ENCODE measurements at regions not wholly inside any gene's neighbourhood (a gene's known extent, or its start where the extent isn't known, plus 50 kb on each side); places are given as distances from the start of the nearest gene placed in this dataset.

DNA sequence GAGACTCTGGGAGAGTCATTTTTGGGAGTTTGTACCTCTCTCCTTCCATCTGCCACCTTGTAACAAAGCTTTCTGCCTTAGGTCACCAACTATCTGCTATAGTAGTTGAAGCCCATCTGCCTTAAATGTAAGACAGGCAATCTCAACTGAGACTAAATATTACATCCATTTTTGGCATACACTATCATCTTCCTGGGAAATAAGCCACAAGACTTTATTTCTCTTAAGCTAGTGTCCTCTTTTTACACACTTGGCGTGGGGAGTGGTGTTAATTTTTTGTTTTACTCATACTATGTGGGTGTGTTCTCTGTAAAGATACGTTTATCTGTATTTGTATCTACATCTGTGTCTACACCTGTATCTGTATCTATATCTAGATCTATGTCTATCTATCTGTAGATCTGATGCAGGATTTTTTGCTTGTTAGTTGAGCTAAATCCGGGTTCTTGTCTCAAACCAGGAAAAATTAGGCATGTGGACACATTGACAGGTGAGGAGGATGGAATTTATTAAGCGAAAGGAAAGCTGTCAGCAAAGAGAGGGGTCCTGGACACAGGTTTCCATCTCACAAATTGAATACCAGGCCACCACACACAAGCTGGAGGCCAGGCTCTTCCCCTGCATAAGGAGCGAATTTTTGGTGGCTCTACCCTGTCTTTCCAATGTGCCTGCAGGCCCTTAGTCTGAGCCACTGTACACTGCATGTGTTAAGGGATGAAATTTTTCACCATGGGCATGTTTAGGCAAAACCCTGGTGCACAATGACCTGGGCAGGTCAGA, 64.8 kb upstream of the RND3 start:
- TF ChIP-seq, protein P1, sequence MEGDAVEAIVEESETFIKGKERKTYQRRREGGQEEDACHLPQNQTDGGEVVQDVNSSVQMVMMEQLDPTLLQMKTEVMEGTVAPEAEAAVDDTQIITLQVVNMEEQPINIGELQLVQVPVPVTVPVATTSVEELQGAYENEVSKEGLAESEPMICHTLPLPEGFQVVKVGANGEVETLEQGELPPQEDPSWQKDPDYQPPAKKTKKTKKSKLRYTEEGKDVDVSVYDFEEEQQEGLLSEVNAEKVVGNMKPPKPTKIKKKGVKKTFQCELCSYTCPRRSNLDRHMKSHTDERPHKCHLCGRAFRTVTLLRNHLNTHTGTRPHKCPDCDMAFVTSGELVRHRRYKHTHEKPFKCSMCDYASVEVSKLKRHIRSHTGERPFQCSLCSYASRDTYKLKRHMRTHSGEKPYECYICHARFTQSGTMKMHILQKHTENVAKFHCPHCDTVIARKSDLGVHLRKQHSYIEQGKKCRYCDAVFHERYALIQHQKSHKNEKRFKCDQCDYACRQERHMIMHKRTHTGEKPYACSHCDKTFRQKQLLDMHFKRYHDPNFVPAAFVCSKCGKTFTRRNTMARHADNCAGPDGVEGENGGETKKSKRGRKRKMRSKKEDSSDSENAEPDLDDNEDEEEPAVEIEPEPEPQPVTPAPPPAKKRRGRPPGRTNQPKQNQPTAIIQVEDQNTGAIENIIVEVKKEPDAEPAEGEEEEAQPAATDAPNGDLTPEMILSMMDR (IDR thresholded peaks at IDR 0.05) = no peak
- Histone ChIP-seq H3K4me3 (ENCODE audit: low read length) (no peak overlapping the region), H3K27me3 (ENCODE audit: control insufficient read depth in 1 of 2, insufficient read depth in 2 of 2, low read length in 2 of 2) (no peaks in the 10 kb centered on the region), H3K27ac (ENCODE audit: low read depth in 1 of 2, low read length in 2 of 2) (no peak overlapping the region), H3K36me3 (ENCODE audit: insufficient read depth, low read length) (no peaks in the 10 kb centered on the region), H3K4me1 (ENCODE audit: insufficient read depth, low read length) (no peaks in the 10 kb centered on the region), H3K9me3 (ENCODE audit: control insufficient read depth in 1 of 2, insufficient read depth in 1 of 2, low read length in 2 of 2) (no peaks in the 10 kb centered on the region)
- intact Hi-C loops (cut with DNase I, micrococcal nuclease) = no loop called here
- CTCF ChIA-PET = no interaction called here
- no peaks in the 10 kb centered on the region for H3K9me3 Mint-ChIP-seq
- POLR2A ChIA-PET = no interaction called here
- H3K36me3 Mint-ChIP-seq (ENCODE audit: low read depth) = no peaks in the 10 kb centered on the region
- H3K4me3 Mint-ChIP-seq = no peak overlapping the region
- H3K27me3 Mint-ChIP-seq = no peaks in the 10 kb centered on the region
- no peak overlapping the region for H3K27ac Mint-ChIP-seq
- DNase-seq = no peak
- no peaks in the 10 kb centered on the region for H3K4me1 Mint-ChIP-seq (ENCODE audit: low read depth)
- no peak for ATAC-seq (ENCODE audit: poor library complexity)

DNA sequence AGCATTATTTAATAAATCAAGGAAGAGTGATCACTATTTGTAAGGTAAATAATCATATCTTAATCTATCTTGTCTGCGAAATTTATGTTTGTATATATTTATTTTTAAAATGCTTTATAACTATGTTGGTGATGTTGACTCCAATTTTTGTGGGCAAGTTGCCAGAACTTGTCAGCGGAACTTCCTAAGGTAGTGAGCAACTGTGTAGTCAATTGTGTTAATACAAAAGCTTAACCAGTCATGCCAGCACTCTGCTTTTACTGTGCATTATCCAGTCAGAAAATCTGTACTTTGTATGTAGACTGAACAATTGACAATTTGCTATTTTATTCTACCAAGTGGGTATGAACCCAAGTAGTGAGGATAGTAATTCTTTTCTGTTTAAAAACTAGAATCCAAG, 61.9 kb upstream of the RND3 start:
- DNase-seq = no peak

DNA sequence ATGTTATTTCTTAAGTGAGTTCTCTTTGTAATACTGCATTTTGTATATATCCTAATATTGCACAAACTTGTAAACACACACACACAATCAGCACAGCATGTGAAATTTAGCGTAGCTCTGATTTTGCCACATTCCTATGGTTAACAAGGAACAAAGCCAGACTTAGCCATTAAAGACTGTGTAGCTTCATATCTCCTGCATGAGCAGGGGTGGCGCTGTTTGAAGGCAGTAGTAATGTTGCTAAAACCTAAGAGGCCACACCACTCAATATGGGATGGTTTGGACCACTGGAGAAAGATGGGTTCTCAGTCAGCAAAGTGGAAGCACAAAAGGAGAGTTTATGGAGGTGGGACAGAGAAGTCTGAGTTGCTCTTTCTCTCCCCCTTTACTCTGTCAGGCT, 61.1 kb upstream of the RND3 start:
- Mint-ChIP-seq H3K36me3 (ENCODE audit: low read depth) (no peaks in the 10 kb centered on the region), H3K4me3 (no peak overlapping the region), H3K9me3 (no peaks in the 10 kb centered on the region), H3K27me3 (no peaks in the 10 kb centered on the region), H3K27ac (no peak overlapping the region), H3K4me1 (ENCODE audit: low read depth) (no peaks in the 10 kb centered on the region)
- ChIA-PET POLR2A (no interaction called here), CTCF (no interaction called here)
- TF ChIP-seq, protein P1 (IDR thresholded peaks at IDR 0.05) = no peak
- no peaks in the 10 kb centered on the region for H3K36me3 ChIP-seq (ENCODE audit: insufficient read depth, low read length)
- no peaks in the 10 kb centered on the region for H3K27me3 ChIP-seq (ENCODE audit: control insufficient read depth in 1 of 2, insufficient read depth in 2 of 2, low read length in 2 of 2)
- H3K4me3 ChIP-seq (ENCODE audit: low read length) = no peak overlapping the region
- H3K27ac ChIP-seq (ENCODE audit: low read depth in 1 of 2, low read length in 2 of 2) = no peak overlapping the region
- no peaks in the 10 kb centered on the region for H3K9me3 ChIP-seq (ENCODE audit: control insufficient read depth in 1 of 2, insufficient read depth in 1 of 2, low read length in 2 of 2)
- no peak for ATAC-seq (ENCODE audit: poor library complexity)
- intact Hi-C loops (cut with DNase I, micrococcal nuclease) = no loop called here
- no peaks in the 10 kb centered on the region for H3K4me1 ChIP-seq (ENCODE audit: insufficient read depth, low read length)
- no peak for DNase-seq

More for the DNA sequence above, 61.9 kb upstream of the RND3 start:
- H3K36me3 Mint-ChIP-seq (ENCODE audit: low read depth) = no peaks in the 10 kb centered on the region
- no peak overlapping the region for H3K4me3 Mint-ChIP-seq
- CTCF ChIA-PET = no interaction called here
- no peaks in the 10 kb centered on the region for H3K27me3 ChIP-seq (ENCODE audit: control insufficient read depth in 1 of 2, insufficient read depth in 2 of 2, low read length in 2 of 2)
- no peaks in the 10 kb centered on the region for H3K36me3 ChIP-seq (ENCODE audit: insufficient read depth, low read length)
- H3K4me1 Mint-ChIP-seq (ENCODE audit: low read depth) = no peaks in the 10 kb centered on the region
- TF ChIP-seq, protein P1 (IDR thresholded peaks at IDR 0.05) = no peak
- H3K9me3 Mint-ChIP-seq = no peaks in the 10 kb centered on the region
- H3K9me3 ChIP-seq (ENCODE audit: control insufficient read depth in 1 of 2, insufficient read depth in 1 of 2, low read length in 2 of 2) = no peaks in the 10 kb centered on the region
- H3K27ac Mint-ChIP-seq = no peak overlapping the region
- no peak overlapping the region for H3K4me3 ChIP-seq (ENCODE audit: low read length)
- no peak for ATAC-seq (ENCODE audit: poor library complexity)
- POLR2A ChIA-PET = no interaction called here
- H3K27ac ChIP-seq (ENCODE audit: low read depth in 1 of 2, low read length in 2 of 2) = no peak overlapping the region
- no peaks in the 10 kb centered on the region for H3K4me1 ChIP-seq (ENCODE audit: insufficient read depth, low read length)
- intact Hi-C loops (cut with DNase I, micrococcal nuclease) = no loop called here
- no peaks in the 10 kb centered on the region for H3K27me3 Mint-ChIP-seq

Data from CD4-positive, alpha-beta T cell (primary cell).